HEK293 (cell line): ENCODE measurements at regions not wholly inside any gene's neighbourhood (a gene's known extent, or its start where the extent isn't known, plus 50 kb on each side); places are given as distances from the start of the nearest gene placed in this dataset.

Experiments used
- CTCF ChIA-PET: fragments of 350-600 bp; formaldehyde crosslinking; extraction: SDS; loops from one replicate; lab custom pipeline; 2021; ENCODE audit warnings: antibody characterized with exemption; lab: Yijun Ruan, JAX
- POLR2A ChIA-PET: fragments of 300-600 bp; formaldehyde crosslinking; extraction: SDS; loops from one replicate; lab custom pipeline; 2020; ENCODE audit warnings: antibody characterized with exemption, inconsistent platforms; lab: Yijun Ruan, JAX
- H3K27ac ChIP-seq: fragments of 200-500 bp; sonication (Bioruptor generic); 2 replicates; pipeline ENCODE4 v1.5.1; 2014; ENCODE audit warnings: low read depth, low read length, control low read depth, inconsistent platforms; ENCODE audit errors: extremely low read depth
- H3K36me3 ChIP-seq, 2 experiments: fragments of 200-500 bp in 1 of 2; sonication (Bioruptor generic) in 1 of 2; 1 replicate in 1 of 2; 2 replicates in 1 of 2; pipeline ENCODE4 v1.5.1; 2014 to 2017; ENCODE audit warnings: inconsistent platforms in 2 of 2, low read length in 2 of 2; ENCODE audit not compliant: control insufficient read depth in 2 of 2, insufficient read depth in 1 of 2
- H3K4me1 ChIP-seq: fragments of 200-500 bp; sonication (Bioruptor generic); 2 replicates; pipeline ENCODE4 v1.5.1; 2014; ENCODE audit warnings: mild to moderate bottlenecking, low read length, inconsistent platforms; ENCODE audit not compliant: control insufficient read depth, insufficient read depth
- H3K4me3 ChIP-seq: 2 replicates; pipeline ENCODE4 v1.5.1; 2011; ENCODE audit warnings: low read depth, mild to moderate bottlenecking, control low read depth, low read length, moderate library complexity
- H3K9me3 ChIP-seq: fragments of 200-500 bp; sonication (Bioruptor generic); 2 replicates; pipeline ENCODE4 v1.5.1; 2014; ENCODE audit warnings: low read depth, low read length, inconsistent platforms; ENCODE audit not compliant: control insufficient read depth, insufficient read depth
- HOXA7 ChIP-seq: sonication (generic); formaldehyde crosslinking; IDR thresholded peaks from 2 replicates; pipeline ENCODE4 v1.8.1; 2022; ENCODE audit warnings: missing genetic modification reagents, borderline replicate concordance
- HOXC10 ChIP-seq: sonication (generic); formaldehyde crosslinking; IDR thresholded peaks from 2 replicates; pipeline ENCODE4 v1.8.1; 2023; ENCODE audit warnings: mild to moderate bottlenecking, missing genetic modification reagents
- KLF10 ChIP-seq: fragments of 450-650 bp; IDR thresholded peaks from 2 replicates; pipeline ENCODE4 v1.5.1; 2018; ENCODE audit warnings: missing biosample characterization, mild to moderate bottlenecking, missing genetic modification characterization
- KLF9 ChIP-seq: fragments of 450-650 bp; formaldehyde crosslinking; IDR thresholded peaks from 2 replicates; pipeline ENCODE4 v1.5.1; 2016; ENCODE audit warnings: missing biosample characterization, missing genetic modification characterization, low read depth
- MZF1 ChIP-seq: fragments of 450-650 bp; formaldehyde crosslinking; IDR thresholded peaks from 2 replicates; pipeline ENCODE4 v1.5.1; 2017; ENCODE audit warnings: missing biosample characterization, missing genetic modification characterization, borderline replicate concordance
- SP2 ChIP-seq: fragments of 450-650 bp; formaldehyde crosslinking; IDR thresholded peaks from 2 replicates; pipeline ENCODE4 v1.5.1; 2016; ENCODE audit warnings: missing biosample characterization, missing genetic modification characterization
- YY2 ChIP-seq: fragments of 450-650 bp; formaldehyde crosslinking; IDR thresholded peaks from 2 replicates; pipeline ENCODE4 v1.5.1; 2016; ENCODE audit warnings: missing biosample characterization, missing genetic modification characterization
- ZNF121 ChIP-seq: fragments of 450-650 bp; formaldehyde crosslinking; IDR thresholded peaks from 2 replicates; pipeline ENCODE4 v1.5.1; 2016; ENCODE audit warnings: missing biosample characterization, missing genetic modification characterization
- ZNF146 ChIP-seq: fragments of 450-650 bp; formaldehyde crosslinking; IDR thresholded peaks from 2 replicates; pipeline ENCODE4 v1.5.1; 2016; ENCODE audit warnings: missing biosample characterization, missing genetic modification characterization
- ZNF174 ChIP-seq: fragments of 450-650 bp; formaldehyde crosslinking; IDR thresholded peaks from 2 replicates; pipeline ENCODE4 v1.5.0; 2017; ENCODE audit warnings: missing biosample characterization, mild to moderate bottlenecking, missing genetic modification characterization
- ZNF175 ChIP-seq: fragments of 450-650 bp; formaldehyde crosslinking; IDR thresholded peaks from 2 replicates; pipeline ENCODE4 v1.5.1; 2016; ENCODE audit warnings: missing biosample characterization, missing genetic modification characterization
- ZNF202 ChIP-seq: fragments of 450-650 bp; formaldehyde crosslinking; IDR thresholded peaks from 2 replicates; pipeline ENCODE4 v1.5.1; 2016; ENCODE audit warnings: missing biosample characterization, missing genetic modification characterization, borderline replicate concordance
- ZNF341 ChIP-seq: fragments of 450-650 bp; formaldehyde crosslinking; IDR thresholded peaks from 2 replicates; pipeline ENCODE4; 2016; ENCODE audit warnings: low read depth, missing biosample characterization, missing genetic modification characterization
- ZNF391 ChIP-seq: fragments of 450-650 bp; formaldehyde crosslinking; IDR thresholded peaks from 2 replicates; pipeline ENCODE4 v1.5.1; 2016; ENCODE audit warnings: low read depth, missing biosample characterization, missing genetic modification characterization, borderline replicate concordance
- ZNF48 ChIP-seq: fragments of 450-650 bp; formaldehyde crosslinking; IDR thresholded peaks from 2 replicates; pipeline ENCODE4 v1.5.1; 2016; ENCODE audit warnings: missing biosample characterization, missing genetic modification characterization
- ZNF529 ChIP-seq: fragments of 450-650 bp; formaldehyde crosslinking; IDR thresholded peaks from 2 replicates; pipeline ENCODE4 v1.5.1; 2017; ENCODE audit warnings: missing genetic modification characterization, missing biosample characterization; ENCODE audit not compliant: insufficient replicate concordance
- ZNF555 ChIP-seq: fragments of 450-650 bp; formaldehyde crosslinking; conservative IDR thresholded peaks from 2 replicates; pipeline ENCODE4 v1.5.1; 2017; ENCODE audit warnings: missing biosample characterization, mild to moderate bottlenecking, missing genetic modification characterization, inconsistent platforms
- ZNF571 ChIP-seq: fragments of 450-650 bp; formaldehyde crosslinking; IDR thresholded peaks from 2 replicates; pipeline ENCODE4 v1.5.0; 2017; ENCODE audit warnings: missing biosample characterization, missing genetic modification characterization
- ZNF626 ChIP-seq: fragments of 450-650 bp; sonication (Bioruptor Pico); formaldehyde crosslinking; IDR thresholded peaks from 2 replicates; pipeline ENCODE4 v1.5.1; 2018; ENCODE audit warnings: missing biosample characterization, missing genetic modification characterization, inconsistent platforms
- TF ChIP-seq, protein P1 (sequence below): fragments of 450-650 bp; formaldehyde crosslinking; IDR thresholded peaks from 2 replicates; pipeline ENCODE4 v1.5.1; 2016; ENCODE audit warnings: missing biosample characterization, missing genetic modification characterization
- TF ChIP-seq, protein P2 (sequence below): fragments of 450-650 bp; formaldehyde crosslinking; IDR thresholded peaks from 2 replicates; pipeline ENCODE4 v1.5.1; 2016; ENCODE audit warnings: missing biosample characterization, missing genetic modification characterization
- TF ChIP-seq, protein P3 (sequence below): fragments of 450-650 bp; formaldehyde crosslinking; conservative IDR thresholded peaks from 2 replicates; pipeline ENCODE4 v1.5.1; 2016; ENCODE audit warnings: low read depth, missing biosample characterization, missing genetic modification characterization

DNA sequence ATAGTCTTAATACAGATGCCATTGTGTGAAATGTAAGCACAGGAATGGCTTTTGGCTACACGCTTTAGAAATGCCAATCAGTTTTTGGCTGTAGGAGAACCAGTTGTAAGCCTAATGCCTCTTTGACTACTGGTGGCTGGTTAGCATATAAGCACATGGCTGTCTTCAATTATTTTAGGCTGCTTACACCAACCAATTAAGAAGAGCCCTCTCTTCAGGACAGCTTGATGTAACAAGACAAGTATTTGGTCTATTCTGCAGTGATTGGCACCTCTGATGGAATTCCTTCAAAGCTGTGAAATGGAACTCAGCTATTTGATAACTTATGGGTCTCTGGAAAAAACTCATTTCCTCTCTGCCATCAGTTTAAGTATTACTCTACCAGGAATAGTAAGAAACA is 680.1 kb upstream of the FSHR start:
- ChIA-PET POLR2A (no interaction called here), CTCF (no interaction called here)
- no peak overlapping the region for H3K27ac ChIP-seq
- TF ChIP-seq ZNF202 (tag by site-specific recombination) (no peak), MZF1 (tag by site-specific recombination) (no peak), ZNF391 (tag by site-specific recombination) (no peak), SP2 (tag by site-specific recombination) (no peak), ZNF529 (tag by site-specific recombination) (no peak), ZNF626 (no peak), ZNF571 (no peak), YY2 (tag by site-specific recombination) (no peak), ZNF48 (tag by site-specific recombination) (no peak)
- TF ChIP-seq, protein P1, sequence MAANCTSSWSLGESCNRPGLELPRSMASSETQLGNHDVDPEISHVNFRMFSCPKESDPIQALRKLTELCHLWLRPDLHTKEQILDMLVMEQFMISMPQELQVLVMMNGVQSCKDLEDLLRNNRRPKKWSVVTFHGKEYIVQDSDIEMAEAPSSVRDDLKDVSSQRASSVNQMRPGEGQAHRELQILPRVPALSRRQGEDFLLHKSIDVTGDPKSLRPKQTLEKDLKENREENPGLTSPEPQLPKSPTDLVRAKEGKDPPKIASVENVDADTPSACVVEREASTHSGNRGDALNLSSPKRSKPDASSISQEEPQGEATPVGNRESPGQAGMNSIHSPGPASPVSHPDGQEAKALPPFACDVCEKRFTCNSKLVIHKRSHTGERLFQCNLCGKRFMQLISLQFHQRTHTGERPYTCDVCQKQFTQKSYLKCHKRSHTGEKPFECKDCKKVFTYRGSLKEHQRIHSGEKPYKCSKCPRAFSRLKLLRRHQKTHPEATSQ (tag by site-specific recombination): no peak
- no peaks in the 10 kb centered on the region for H3K4me1 ChIP-seq
- no peaks in the 10 kb centered on the region for H3K36me3 ChIP-seq
- no peaks in the 10 kb centered on the region for H3K9me3 ChIP-seq
- H3K4me3 ChIP-seq: no peak overlapping the region

DNA sequence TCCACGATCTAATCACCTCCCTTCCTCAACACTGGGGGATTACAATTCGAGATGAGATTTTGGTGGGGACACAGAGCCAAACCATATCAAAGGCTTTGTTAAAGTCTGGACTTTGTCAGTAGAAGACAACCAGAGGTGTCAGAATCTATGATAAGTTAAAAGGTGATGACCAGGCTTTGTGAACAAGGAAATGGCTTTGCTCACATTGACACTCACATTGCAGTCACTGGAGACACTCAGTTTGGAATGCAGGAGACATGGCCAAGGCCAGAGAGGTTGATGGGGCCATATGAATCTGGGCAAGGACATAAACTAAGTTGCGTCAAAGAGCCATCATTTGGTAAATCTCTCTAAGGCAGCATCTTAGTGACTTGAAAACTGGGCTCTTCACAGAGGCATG is 678.2 kb upstream of the FSHR start:
- H3K4me1 ChIP-seq: no peaks in the 10 kb centered on the region
- H3K27ac ChIP-seq: no peak overlapping the region
- no peaks in the 10 kb centered on the region for H3K9me3 ChIP-seq
- no peak for TF ChIP-seq ZNF175 (tag by site-specific recombination)
- TF ChIP-seq KLF9 (tag by site-specific recombination): no peak
- TF ChIP-seq ZNF121 (tag by site-specific recombination): no peak
- no peak for TF ChIP-seq ZNF555 (tag by site-specific recombination)
- no peak for TF ChIP-seq HOXA7
- TF ChIP-seq ZNF146 (tag by site-specific recombination): no peak
- TF ChIP-seq ZNF341: no peak
- TF ChIP-seq, protein P2, sequence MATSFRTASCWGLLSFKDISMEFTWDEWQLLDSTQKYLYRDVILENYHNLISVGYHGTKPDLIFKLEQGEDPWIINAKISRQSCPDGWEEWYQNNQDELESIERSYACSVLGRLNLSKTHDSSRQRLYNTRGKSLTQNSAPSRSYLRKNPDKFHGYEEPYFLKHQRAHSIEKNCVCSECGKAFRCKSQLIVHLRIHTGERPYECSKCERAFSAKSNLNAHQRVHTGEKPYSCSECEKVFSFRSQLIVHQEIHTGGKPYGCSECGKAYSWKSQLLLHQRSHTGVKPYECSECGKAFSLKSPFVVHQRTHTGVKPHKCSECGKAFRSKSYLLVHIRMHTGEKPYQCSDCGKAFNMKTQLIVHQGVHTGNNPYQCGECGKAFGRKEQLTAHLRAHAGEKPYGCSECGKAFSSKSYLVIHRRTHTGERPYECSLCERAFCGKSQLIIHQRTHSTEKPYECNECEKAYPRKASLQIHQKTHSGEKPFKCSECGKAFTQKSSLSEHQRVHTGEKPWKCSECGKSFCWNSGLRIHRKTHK (tag by site-specific recombination): no peak
- no peak for TF ChIP-seq KLF10 (tag by site-specific recombination)
- TF ChIP-seq ZNF174 (tag by site-specific recombination): no peak
- TF ChIP-seq HOXC10: no peak
- TF ChIP-seq, protein P3, sequence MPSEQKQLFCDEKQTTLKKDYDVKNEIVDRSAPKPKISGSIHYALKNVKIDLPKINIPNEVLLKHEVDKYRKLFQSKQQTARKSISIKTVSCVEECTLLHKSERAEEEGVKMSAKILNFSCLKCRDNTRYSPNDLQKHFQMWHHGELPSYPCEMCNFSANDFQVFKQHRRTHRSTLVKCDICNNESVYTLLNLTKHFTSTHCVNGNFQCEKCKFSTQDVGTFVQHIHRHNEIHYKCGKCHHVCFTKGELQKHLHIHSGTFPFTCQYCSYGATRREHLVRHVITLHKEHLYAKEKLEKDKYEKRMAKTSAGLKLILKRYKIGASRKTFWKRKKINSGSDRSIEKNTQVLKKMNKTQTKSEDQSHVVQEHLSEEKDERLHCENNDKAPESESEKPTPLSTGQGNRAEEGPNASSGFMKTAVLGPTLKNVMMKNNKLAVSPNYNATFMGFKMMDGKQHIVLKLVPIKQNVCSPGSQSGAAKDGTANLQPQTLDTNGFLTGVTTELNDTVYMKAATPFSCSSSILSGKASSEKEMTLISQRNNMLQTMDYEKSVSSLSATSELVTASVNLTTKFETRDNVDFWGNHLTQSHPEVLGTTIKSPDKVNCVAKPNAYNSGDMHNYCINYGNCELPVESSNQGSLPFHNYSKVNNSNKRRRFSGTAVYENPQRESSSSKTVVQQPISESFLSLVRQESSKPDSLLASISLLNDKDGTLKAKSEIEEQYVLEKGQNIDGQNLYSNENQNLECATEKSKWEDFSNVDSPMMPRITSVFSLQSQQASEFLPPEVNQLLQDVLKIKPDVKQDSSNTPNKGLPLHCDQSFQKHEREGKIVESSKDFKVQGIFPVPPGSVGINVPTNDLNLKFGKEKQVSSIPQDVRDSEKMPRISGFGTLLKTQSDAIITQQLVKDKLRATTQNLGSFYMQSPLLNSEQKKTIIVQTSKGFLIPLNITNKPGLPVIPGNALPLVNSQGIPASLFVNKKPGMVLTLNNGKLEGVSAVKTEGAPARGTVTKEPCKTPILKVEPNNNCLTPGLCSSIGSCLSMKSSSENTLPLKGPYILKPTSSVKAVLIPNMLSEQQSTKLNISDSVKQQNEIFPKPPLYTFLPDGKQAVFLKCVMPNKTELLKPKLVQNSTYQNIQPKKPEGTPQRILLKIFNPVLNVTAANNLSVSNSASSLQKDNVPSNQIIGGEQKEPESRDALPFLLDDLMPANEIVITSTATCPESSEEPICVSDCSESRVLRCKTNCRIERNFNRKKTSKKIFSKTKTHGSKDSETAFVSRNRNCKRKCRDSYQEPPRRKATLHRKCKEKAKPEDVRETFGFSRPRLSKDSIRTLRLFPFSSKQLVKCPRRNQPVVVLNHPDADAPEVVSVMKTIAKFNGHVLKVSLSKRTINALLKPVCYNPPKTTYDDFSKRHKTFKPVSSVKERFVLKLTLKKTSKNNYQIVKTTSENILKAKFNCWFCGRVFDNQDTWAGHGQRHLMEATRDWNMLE (tag by site-specific recombination): no peak
- TF ChIP-seq, all 188 proteins: peak for 0
- ChIA-PET POLR2A (no interaction called here), CTCF (no interaction called here)
- no peak overlapping the region for H3K4me3 ChIP-seq
- no peaks in the 10 kb centered on the region for H3K36me3 ChIP-seq
